ENCODE measurements at regions not wholly inside any gene's neighbourhood (a gene's known extent, or its start where the extent isn't known, plus 50 kb on each side); places are given as distances from the start of the nearest gene placed in this dataset.
"Not testable (repeated sequence)": the region's sequence is repeated elsewhere in the genome, so short reads cannot be mapped to it uniquely, and the experiment has no call there.

DNA sequence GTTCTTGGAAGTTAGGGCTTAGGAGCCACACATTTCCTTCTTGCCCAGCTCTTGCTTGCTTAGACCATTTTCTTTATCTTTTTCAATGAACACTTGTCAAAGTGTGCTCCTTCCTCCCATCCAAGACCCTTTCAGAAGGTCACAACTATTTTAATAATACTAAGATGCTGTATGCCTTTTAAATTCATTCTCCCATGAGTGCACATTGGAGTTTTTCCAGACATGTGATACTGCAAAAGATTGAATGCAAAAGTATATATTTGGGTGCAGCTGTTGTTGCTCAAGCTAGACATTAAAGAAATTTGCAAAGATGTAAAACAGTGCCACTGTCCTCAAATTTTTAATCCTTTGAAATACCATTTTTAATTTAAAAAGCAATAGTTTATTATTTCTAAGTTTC is 69.3 kb upstream of the TNRC6B start:
- Histone ChIP-seq H3K4me1 (replicated peaks) (peaks cover 20% of the 10 kb centered on the region), H3K27ac (peak overlapping the region; percentile 71 to 73), H3K27me3 (replicated peaks; ENCODE audit: insufficient read depth) (no peaks in the 10 kb centered on the region), H3K4me3 (peak overlapping the region in 1 of 2 donors; percentile 18), H3K36me3 (no peaks in the 10 kb centered on the region), H3K9me3 (no peaks in the 10 kb centered on the region)
- TF ChIP-seq, protein P1, sequence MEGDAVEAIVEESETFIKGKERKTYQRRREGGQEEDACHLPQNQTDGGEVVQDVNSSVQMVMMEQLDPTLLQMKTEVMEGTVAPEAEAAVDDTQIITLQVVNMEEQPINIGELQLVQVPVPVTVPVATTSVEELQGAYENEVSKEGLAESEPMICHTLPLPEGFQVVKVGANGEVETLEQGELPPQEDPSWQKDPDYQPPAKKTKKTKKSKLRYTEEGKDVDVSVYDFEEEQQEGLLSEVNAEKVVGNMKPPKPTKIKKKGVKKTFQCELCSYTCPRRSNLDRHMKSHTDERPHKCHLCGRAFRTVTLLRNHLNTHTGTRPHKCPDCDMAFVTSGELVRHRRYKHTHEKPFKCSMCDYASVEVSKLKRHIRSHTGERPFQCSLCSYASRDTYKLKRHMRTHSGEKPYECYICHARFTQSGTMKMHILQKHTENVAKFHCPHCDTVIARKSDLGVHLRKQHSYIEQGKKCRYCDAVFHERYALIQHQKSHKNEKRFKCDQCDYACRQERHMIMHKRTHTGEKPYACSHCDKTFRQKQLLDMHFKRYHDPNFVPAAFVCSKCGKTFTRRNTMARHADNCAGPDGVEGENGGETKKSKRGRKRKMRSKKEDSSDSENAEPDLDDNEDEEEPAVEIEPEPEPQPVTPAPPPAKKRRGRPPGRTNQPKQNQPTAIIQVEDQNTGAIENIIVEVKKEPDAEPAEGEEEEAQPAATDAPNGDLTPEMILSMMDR (IDR thresholded peaks at IDR 0.05): no peak
- TF ChIP-seq POLR2AphosphoS5 (IDR thresholded peaks at IDR 0.05) (no peak), POLR2A (IDR thresholded peaks at IDR 0.05) (no peak)
- no peak for DNase-seq (ENCODE audit: low spot score)
- intact Hi-C loops (cut with DNase I): no loop called here

DNA sequence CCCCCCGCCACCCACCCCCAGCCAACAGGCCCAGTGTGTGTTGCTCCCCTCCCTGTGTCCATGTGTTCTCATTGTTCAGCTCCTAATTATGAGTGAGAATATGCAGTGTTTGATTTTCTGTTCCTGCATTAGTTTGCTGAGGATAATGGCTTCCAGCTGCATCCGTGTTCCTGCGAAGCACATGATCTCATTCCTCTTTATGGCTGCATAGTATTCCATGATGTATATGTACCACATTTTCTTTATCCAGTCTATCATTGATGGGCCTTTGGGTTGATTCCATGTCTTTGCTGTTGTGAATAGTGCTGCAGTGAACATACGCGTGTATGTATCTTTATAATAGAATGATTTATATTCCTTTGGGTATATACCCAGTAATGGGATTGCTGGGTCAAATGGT is 68.8 kb upstream of the TNRC6B start:
- H3K27ac ChIP-seq; intact Hi-C loops (cut with DNase I); H3K36me3 ChIP-seq; H3K27me3 ChIP-seq (replicated peaks; ENCODE audit: insufficient read depth); H3K9me3 ChIP-seq; DNase-seq (ENCODE audit: low spot score); H3K4me3 ChIP-seq: not testable (repeated sequence)
- WGBS: 96% methylated on average over 5 of the region's 5 CpGs
- peaks cover 20% of the 10 kb centered on the region for H3K4me1 ChIP-seq (replicated peaks)

DNA sequence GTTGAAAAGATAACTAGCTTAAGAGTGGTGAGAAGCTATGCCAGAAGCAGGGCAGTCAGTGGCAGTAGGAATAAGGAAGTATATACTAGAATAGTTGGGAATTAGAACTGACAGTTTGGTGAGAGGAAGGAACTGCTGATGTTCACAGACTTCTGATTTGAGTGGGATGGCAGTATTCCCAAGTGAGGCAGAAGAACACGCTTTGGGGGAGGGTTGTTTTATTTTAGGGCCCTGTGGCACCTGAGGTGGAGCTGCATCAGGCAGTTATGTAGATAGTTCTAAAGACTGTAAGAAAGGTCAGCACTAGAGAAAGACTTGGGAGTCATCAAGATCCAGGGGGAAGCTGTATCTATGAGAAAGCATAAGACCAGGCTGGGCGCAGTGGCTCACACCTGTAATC is 66.3 kb upstream of the TNRC6B start:
- Histone ChIP-seq H3K27me3 (replicated peaks; ENCODE audit: insufficient read depth) (no peaks in the 10 kb centered on the region), H3K4me1 (replicated peaks) (peaks cover 20% of the 10 kb centered on the region), H3K36me3 (no peaks in the 10 kb centered on the region), H3K27ac (peak overlapping the region in 1 of 2 donors; percentile 35), H3K4me3 (no peak overlapping the region), H3K9me3 (no peaks in the 10 kb centered on the region)
- 90% methylated on average over 2 of the region's 2 CpGs for WGBS
- intact Hi-C loops (cut with DNase I): no loop called here
- DNase-seq (ENCODE audit: low spot score): no peak
- TF ChIP-seq POLR2AphosphoS5 (IDR thresholded peaks at IDR 0.05): no peak
- TF ChIP-seq, protein P1 (IDR thresholded peaks at IDR 0.05): no peak
- no peak for TF ChIP-seq POLR2A (IDR thresholded peaks at IDR 0.05)

DNA sequence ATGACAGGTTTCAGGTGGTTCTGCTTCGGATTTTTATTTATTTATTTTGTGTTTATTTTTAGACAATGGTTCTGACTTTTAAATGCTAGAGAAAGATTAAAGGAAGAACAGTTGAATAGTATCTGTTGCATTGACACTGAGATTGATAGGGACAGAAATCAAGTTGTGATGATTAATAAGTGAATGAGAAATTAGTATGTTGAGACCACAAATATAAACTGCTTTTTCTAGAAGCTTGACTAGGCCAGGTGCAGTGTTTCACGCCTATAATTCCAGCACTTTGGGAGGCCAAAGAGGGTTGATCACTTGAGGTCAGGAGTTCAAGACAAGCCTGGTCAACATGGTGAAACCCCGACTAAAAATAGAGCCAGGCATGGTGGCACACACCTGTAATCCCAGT is 65.1 kb upstream of the TNRC6B start:
- WGBS: 71% methylated on average over 3 of the region's 3 CpGs
- Histone ChIP-seq H3K27ac (no peak overlapping the region), H3K4me1 (replicated peaks) (peaks cover 19% of the 10 kb centered on the region), H3K27me3 (replicated peaks; ENCODE audit: insufficient read depth) (no peaks in the 10 kb centered on the region), H3K36me3 (no peaks in the 10 kb centered on the region), H3K9me3 (no peaks in the 10 kb centered on the region), H3K4me3 (no peak overlapping the region)
- intact Hi-C loops (cut with DNase I): no loop called here
- TF ChIP-seq POLR2A (IDR thresholded peaks at IDR 0.05) (no peak), POLR2AphosphoS5 (IDR thresholded peaks at IDR 0.05) (no peak)
- TF ChIP-seq, protein P1 (IDR thresholded peaks at IDR 0.05): no peak
- no peak for DNase-seq (ENCODE audit: low spot score)

DNA sequence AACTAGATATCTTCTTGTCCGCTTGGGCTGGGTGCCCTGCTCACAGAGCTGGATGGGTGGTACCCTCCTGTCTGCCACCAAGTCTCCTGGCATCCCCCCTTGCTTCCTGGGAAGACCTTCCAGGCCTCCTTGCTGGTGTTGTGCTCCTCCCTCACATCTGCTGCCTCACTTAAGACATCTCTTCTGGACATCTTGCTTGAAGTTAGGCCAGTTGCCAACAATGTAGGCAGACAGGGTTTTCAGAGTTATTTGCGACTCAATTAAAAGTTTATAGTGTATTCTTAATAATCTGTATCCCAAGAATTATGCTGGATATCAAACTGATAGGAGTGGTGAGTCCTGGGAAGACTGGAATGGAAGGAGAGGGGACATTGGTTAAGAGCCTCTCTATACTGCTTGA is 64.0 kb upstream of the TNRC6B start:
- Histone ChIP-seq H3K4me3 (no peak overlapping the region), H3K9me3 (no peaks in the 10 kb centered on the region), H3K4me1 (replicated peaks) (peaks cover 11% of the 10 kb centered on the region), H3K27me3 (replicated peaks; ENCODE audit: insufficient read depth) (no peaks in the 10 kb centered on the region), H3K36me3 (no peaks in the 10 kb centered on the region), H3K27ac (no peak overlapping the region)
- TF ChIP-seq POLR2AphosphoS5 (IDR thresholded peaks at IDR 0.05) (peak; percentile 14), POLR2A (IDR thresholded peaks at IDR 0.05) (no peak)
- 58% methylated on average over 2 of the region's 2 CpGs for WGBS
- intact Hi-C loops (cut with DNase I): no loop called here
- peak; percentile 12 for DNase-seq (ENCODE audit: low spot score)

DNA sequence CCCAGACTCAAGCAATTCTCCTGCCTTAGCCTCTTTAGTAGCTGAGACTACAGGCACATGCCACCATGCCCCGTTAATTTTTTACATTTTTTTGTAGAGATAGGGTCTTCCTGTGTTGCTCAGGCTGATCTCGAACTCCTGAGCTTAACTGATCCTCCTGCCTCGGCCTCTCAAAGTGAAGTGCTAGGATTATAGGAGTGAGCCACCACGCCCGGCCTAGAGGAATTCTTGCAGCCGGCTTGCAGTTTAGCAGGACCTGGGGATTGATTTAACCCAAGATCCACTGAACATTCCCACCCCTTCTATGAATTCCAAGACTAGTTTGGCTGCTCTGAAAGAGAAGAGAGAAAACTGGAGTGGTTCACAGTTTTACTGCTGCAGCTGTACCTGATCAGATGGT is 63.3 kb upstream of the TNRC6B start:
- 52% methylated on average over 6 of the region's 6 CpGs for WGBS
- Histone ChIP-seq H3K36me3 (no peaks in the 10 kb centered on the region), H3K27me3 (replicated peaks; ENCODE audit: insufficient read depth) (no peaks in the 10 kb centered on the region), H3K27ac (no peak overlapping the region), H3K4me3 (no peak overlapping the region), H3K9me3 (no peaks in the 10 kb centered on the region), H3K4me1 (replicated peaks) (peaks cover 11% of the 10 kb centered on the region)
- intact Hi-C loops (cut with DNase I): no loop called here
- DNase-seq (ENCODE audit: low spot score): no peak
- TF ChIP-seq POLR2AphosphoS5 (IDR thresholded peaks at IDR 0.05) (no peak), POLR2A (IDR thresholded peaks at IDR 0.05) (no peak)
- TF ChIP-seq, protein P1 (IDR thresholded peaks at IDR 0.05): no peak

Data from prostate gland (tissue), 2 donors.